ENCODE measurements at regions not wholly inside any gene's neighbourhood (a gene's known extent, or its start where the extent isn't known, plus 50 kb on each side); places are given as distances from the start of the nearest gene placed in this dataset.
"Not testable (repeated sequence)": the region's sequence is repeated elsewhere in the genome, so short reads cannot be mapped to it uniquely, and the experiment has no call there.

GRCh38 chr6:112649853-112650252 is 302.7 kb downstream of the RFPL4B start:
- no peak for DNase-seq (ENCODE audit: low read depth in 2 of 2)

GRCh38 chr6:112651239-112651638 is 304.1 kb downstream of the RFPL4B start:
- DNase-seq (ENCODE audit: low read depth in 2 of 2): no peak

GRCh38 chr6:112659912-112660311 is 312.8 kb downstream of the RFPL4B start:
- no peak for DNase-seq (ENCODE audit: low read depth in 2 of 2)

- DNase-seq (ENCODE audit: low read depth in 2 of 2): no peak
These were observed 313.5 kb downstream of the RFPL4B start for GRCh38 chr6:112660626-112661025.

- DNase-seq (ENCODE audit: low read depth in 2 of 2): no peak
These were observed 316.6 kb downstream of the RFPL4B start for GRCh38 chr6:112663698-112664097.

GRCh38 chr6:112665114-112665513 is 318.0 kb downstream of the RFPL4B start:
- DNase-seq (ENCODE audit: low read depth in 2 of 2): no peak

GRCh38 chr6:112665815-112666214 is 318.7 kb downstream of the RFPL4B start:
- no peak for DNase-seq (ENCODE audit: low read depth in 2 of 2)

GRCh38 chr6:112667427-112667826 is 320.3 kb downstream of the RFPL4B start:
- DNase-seq (ENCODE audit: low read depth in 2 of 2): no peak

- no peak for DNase-seq (ENCODE audit: low read depth in 2 of 2)
These were observed 333.0 kb downstream of the RFPL4B start for GRCh38 chr6:112680091-112680490.

- DNase-seq (ENCODE audit: low read depth in 2 of 2): no peak
These were observed 334.9 kb downstream of the RFPL4B start for GRCh38 chr6:112682071-112682470.

- no peak for DNase-seq (ENCODE audit: low read depth in 2 of 2)
These were observed 336.0 kb downstream of the RFPL4B start for GRCh38 chr6:112683106-112683505.

GRCh38 chr6:112683926-112684325 is 336.8 kb downstream of the RFPL4B start:
- DNase-seq (ENCODE audit: low read depth in 2 of 2): no peak

GRCh38 chr6:112685521-112686220 is 338.5 kb downstream of the RFPL4B start:
- not testable (repeated sequence) for DNase-seq (ENCODE audit: low read depth in 2 of 2)

- not testable (repeated sequence) for DNase-seq (ENCODE audit: low read depth in 2 of 2)
These were observed 341.5 kb downstream of the RFPL4B start for GRCh38 chr6:112688487-112689165.

- DNase-seq (ENCODE audit: low read depth in 2 of 2): not testable (repeated sequence)
These were observed 342.2 kb downstream of the RFPL4B start for GRCh38 chr6:112689183-112689858.

GRCh38 chr6:112690497-112691202 is 343.5 kb downstream of the RFPL4B start:
- DNase-seq (ENCODE audit: low read depth in 2 of 2): no peak

GRCh38 chr6:112691289-112691688 is 344.2 kb downstream of the RFPL4B start:
- no peak for DNase-seq (ENCODE audit: low read depth in 2 of 2)

GRCh38 chr6:112695001-112695400 is 347.9 kb downstream of the RFPL4B start:
- no peak for DNase-seq (ENCODE audit: low read depth in 2 of 2)

- no peak for DNase-seq (ENCODE audit: low read depth in 2 of 2)
These were observed 350.1 kb downstream of the RFPL4B start for GRCh38 chr6:112697265-112697664.

- DNase-seq (ENCODE audit: low read depth in 2 of 2): no peak
These were observed 354.1 kb downstream of the RFPL4B start for GRCh38 chr6:112701201-112701600.

- DNase-seq (ENCODE audit: low read depth in 2 of 2): no peak
These were observed 363.6 kb downstream of the RFPL4B start for GRCh38 chr6:112710710-112711109.

- no peak for DNase-seq (ENCODE audit: low read depth in 2 of 2)
These were observed 366.3 kb downstream of the RFPL4B start for GRCh38 chr6:112713402-112713801.

Data from stimulated activated CD4-positive, alpha-beta T cell treated with anti-CD3 and anti-CD28 coated beads, Interleukin-4, amount 100 ng/mL, for 48 hours (primary cell).